HepG2 (cell line): ENCODE measurements at regions not wholly inside any gene's neighbourhood (a gene's known extent, or its start where the extent isn't known, plus 50 kb on each side); places are given as distances from the start of the nearest gene placed in this dataset.

Experiments used
- CBX5 ChIP-seq: sonication (generic); formaldehyde crosslinking; IDR thresholded peaks from 2 replicates; pipeline ENCODE4 v1.4.0; 2020; ENCODE audit warnings: missing genetic modification reagents, borderline replicate concordance
- EEA1 ChIP-seq: sonication (generic); formaldehyde crosslinking; IDR thresholded peaks from 2 replicates; pipeline ENCODE4 v1.5.1; 2020; ENCODE audit warnings: mild to moderate bottlenecking, missing genetic modification reagents, borderline replicate concordance
- FOXK1 ChIP-seq: sonication (generic); formaldehyde crosslinking; IDR thresholded peaks from 2 replicates; pipeline ENCODE4 v1.4.0; 2020; ENCODE audit warnings: low read depth, missing genetic modification reagents, borderline replicate concordance
- JUN ChIP-seq: sonication (generic); formaldehyde crosslinking; IDR thresholded peaks from 2 replicates; pipeline ENCODE4 v1.4.0; 2020; ENCODE audit warnings: mild to moderate bottlenecking, missing genetic modification reagents
- KAT7 ChIP-seq: IDR thresholded peaks from 2 replicates; pipeline ENCODE4 v1.6.1; 2018; ENCODE audit warnings: borderline replicate concordance, missing compliant biosample characterization
- KDM1A ChIP-seq: IDR thresholded peaks from 2 replicates; pipeline ENCODE4 v1.6.1; 2016; ENCODE audit warnings: missing compliant biosample characterization
- MAFG ChIP-seq: sonication (generic); formaldehyde crosslinking; IDR thresholded peaks from 2 replicates; pipeline ENCODE4 v1.5.1; 2020; ENCODE audit warnings: mild to moderate bottlenecking, missing genetic modification reagents
- PPARG ChIP-seq: conservative IDR thresholded peaks from 2 replicates; pipeline ENCODE4 v1.6.1; 2016; ENCODE audit warnings: missing biosample characterization, missing genetic modification reagents
- TOPORS ChIP-seq: sonication (generic); formaldehyde crosslinking; IDR thresholded peaks from 2 replicates; pipeline ENCODE4 v1.8.0; 2023; ENCODE audit warnings: mild to moderate bottlenecking, missing genetic modification reagents
- ZKSCAN5 ChIP-seq: sonication (generic); formaldehyde crosslinking; IDR thresholded peaks from 2 replicates; pipeline ENCODE4 v1.5.1; 2020; ENCODE audit warnings: mild to moderate bottlenecking, missing genetic modification reagents
- ZNF17 ChIP-seq: sonication (generic); formaldehyde crosslinking; IDR thresholded peaks from 2 replicates; pipeline ENCODE4 v1.5.0; 2020; ENCODE audit warnings: mild to moderate bottlenecking, missing genetic modification reagents
- ZNF276 ChIP-seq: sonication (generic); formaldehyde crosslinking; IDR thresholded peaks from 2 replicates; pipeline ENCODE4 v1.4.0; 2020; ENCODE audit warnings: mild to moderate bottlenecking, low read depth, missing genetic modification reagents
- ZNF296 ChIP-seq: sonication (generic); formaldehyde crosslinking; conservative IDR thresholded peaks from 2 replicates; pipeline ENCODE4 v1.5.0; 2020; ENCODE audit warnings: mild to moderate bottlenecking, missing genetic modification reagents
- ZNF3 ChIP-seq: IDR thresholded peaks from 2 replicates; pipeline ENCODE4 v1.7.0; 2017; ENCODE audit warnings: inconsistent platforms
- ZNF317 ChIP-seq: sonication (generic); formaldehyde crosslinking; IDR thresholded peaks from 2 replicates; pipeline ENCODE4 v1.5.0; 2020; ENCODE audit warnings: mild to moderate bottlenecking, missing genetic modification reagents
- ZNF350 ChIP-seq: sonication (generic); formaldehyde crosslinking; IDR thresholded peaks from 2 replicates; pipeline ENCODE4 v1.4.0; 2020; ENCODE audit warnings: mild to moderate bottlenecking, low read depth, missing genetic modification reagents, borderline replicate concordance
- ZNF605 ChIP-seq: sonication (generic); formaldehyde crosslinking; IDR thresholded peaks from 2 replicates; pipeline ENCODE4 v1.8.0; 2022; ENCODE audit warnings: mild to moderate bottlenecking, missing genetic modification reagents
- TF ChIP-seq, protein P1 (sequence below): IDR thresholded peaks from 2 replicates; pipeline ENCODE4 v1.6.1; 2016; ENCODE audit warnings: low read depth, missing genetic modification reagents, missing compliant biosample characterization
- TF ChIP-seq, protein P2 (sequence below): sonication (generic); formaldehyde crosslinking; IDR thresholded peaks from 2 replicates; pipeline ENCODE4 v1.9.0; 2021; ENCODE audit warnings: missing genetic modification reagents, borderline replicate concordance
- TF ChIP-seq, protein P3 (sequence below): sonication (generic); formaldehyde crosslinking; IDR thresholded peaks from 2 replicates; pipeline ENCODE4 v1.4.0; 2020; ENCODE audit warnings: missing genetic modification reagents

DNA sequence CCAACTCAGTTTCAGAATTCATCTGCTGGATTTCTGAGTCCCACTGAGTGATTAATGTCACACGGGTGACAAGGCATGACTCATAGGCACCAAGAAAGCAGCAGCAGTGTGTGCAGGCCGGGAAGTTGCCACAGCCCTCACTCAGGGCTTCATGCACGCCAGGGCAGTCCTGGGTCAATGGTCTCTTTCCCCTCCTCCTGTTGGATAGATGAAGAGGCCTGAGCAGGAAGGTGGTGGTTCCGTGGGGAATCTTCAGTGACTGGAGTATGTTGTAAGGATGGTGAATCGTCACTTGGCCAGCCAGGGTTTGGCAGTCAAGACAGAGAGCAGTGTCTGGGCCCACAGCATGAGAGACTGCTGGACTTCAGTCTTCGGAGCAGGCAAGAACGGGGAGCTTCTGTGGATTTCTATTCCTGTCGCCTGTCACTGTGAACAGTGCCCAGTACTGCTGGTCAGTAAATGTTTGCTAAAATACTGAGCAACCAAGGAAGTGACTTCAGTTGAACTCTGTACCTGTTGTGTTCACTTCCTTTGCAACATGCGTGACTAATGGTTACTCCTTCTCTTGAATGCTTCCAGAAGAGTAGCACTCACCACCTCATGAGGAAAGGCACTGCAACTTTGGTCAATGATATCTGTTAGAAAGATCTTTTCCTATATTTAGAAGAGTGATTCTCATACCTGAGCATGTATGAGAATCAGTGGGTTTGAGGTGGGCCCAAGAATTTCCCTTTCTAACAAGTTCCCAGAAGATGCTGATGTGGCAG is 62.0 kb upstream of the CD93 start (continued):
- TF ChIP-seq ZNF276 (CRISPR knock-in tag) (no peak), ZNF17 (CRISPR knock-in tag) (peak; percentile 94), ZNF317 (CRISPR knock-in tag) (peak; percentile 48), PPARG (peak; percentile 65; the same call in 1 of the 2 replicates), ZNF605 (peak; percentile 97), ZKSCAN5 (CRISPR knock-in tag) (peak; percentile 88), CBX5 (peak; percentile 95), ZNF3 (no peak), ZNF350 (CRISPR knock-in tag) (peak; percentile 27; the same call in 1 of the 2 replicates), KDM1A (peak; percentile 42; the same call in 1 of the 2 replicates), JUN (peak; percentile 78; the same call in 1 of the 2 replicates), KAT7 (CRISPR knock-in tag) (peak; percentile 46; the same call in 1 of the 2 replicates), MAFG (CRISPR knock-in tag) (no peak), FOXK1 (CRISPR knock-in tag) (peak; percentile 77; the same call in 1 of the 2 replicates), ZNF296 (CRISPR knock-in tag) (0 out of 2 replicates have a peak, but pooled peaks have one; percentile 56), TOPORS (CRISPR knock-in tag) (no peak), EEA1 (CRISPR knock-in tag) (no peak)
- TF ChIP-seq, protein P1, sequence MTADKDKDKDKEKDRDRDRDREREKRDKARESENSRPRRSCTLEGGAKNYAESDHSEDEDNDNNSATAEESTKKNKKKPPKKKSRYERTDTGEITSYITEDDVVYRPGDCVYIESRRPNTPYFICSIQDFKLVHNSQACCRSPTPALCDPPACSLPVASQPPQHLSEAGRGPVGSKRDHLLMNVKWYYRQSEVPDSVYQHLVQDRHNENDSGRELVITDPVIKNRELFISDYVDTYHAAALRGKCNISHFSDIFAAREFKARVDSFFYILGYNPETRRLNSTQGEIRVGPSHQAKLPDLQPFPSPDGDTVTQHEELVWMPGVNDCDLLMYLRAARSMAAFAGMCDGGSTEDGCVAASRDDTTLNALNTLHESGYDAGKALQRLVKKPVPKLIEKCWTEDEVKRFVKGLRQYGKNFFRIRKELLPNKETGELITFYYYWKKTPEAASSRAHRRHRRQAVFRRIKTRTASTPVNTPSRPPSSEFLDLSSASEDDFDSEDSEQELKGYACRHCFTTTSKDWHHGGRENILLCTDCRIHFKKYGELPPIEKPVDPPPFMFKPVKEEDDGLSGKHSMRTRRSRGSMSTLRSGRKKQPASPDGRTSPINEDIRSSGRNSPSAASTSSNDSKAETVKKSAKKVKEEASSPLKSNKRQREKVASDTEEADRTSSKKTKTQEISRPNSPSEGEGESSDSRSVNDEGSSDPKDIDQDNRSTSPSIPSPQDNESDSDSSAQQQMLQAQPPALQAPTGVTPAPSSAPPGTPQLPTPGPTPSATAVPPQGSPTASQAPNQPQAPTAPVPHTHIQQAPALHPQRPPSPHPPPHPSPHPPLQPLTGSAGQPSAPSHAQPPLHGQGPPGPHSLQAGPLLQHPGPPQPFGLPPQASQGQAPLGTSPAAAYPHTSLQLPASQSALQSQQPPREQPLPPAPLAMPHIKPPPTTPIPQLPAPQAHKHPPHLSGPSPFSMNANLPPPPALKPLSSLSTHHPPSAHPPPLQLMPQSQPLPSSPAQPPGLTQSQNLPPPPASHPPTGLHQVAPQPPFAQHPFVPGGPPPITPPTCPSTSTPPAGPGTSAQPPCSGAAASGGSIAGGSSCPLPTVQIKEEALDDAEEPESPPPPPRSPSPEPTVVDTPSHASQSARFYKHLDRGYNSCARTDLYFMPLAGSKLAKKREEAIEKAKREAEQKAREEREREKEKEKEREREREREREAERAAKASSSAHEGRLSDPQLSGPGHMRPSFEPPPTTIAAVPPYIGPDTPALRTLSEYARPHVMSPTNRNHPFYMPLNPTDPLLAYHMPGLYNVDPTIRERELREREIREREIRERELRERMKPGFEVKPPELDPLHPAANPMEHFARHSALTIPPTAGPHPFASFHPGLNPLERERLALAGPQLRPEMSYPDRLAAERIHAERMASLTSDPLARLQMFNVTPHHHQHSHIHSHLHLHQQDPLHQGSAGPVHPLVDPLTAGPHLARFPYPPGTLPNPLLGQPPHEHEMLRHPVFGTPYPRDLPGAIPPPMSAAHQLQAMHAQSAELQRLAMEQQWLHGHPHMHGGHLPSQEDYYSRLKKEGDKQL (CRISPR knock-in tag), result 0 out of 2 replicates have a peak, but pooled peaks have one; percentile 54
- TF ChIP-seq, protein P2, sequence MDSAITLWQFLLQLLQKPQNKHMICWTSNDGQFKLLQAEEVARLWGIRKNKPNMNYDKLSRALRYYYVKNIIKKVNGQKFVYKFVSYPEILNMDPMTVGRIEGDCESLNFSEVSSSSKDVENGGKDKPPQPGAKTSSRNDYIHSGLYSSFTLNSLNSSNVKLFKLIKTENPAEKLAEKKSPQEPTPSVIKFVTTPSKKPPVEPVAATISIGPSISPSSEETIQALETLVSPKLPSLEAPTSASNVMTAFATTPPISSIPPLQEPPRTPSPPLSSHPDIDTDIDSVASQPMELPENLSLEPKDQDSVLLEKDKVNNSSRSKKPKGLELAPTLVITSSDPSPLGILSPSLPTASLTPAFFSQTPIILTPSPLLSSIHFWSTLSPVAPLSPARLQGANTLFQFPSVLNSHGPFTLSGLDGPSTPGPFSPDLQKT (CRISPR knock-in tag), result no peak
- TF ChIP-seq, protein P3, sequence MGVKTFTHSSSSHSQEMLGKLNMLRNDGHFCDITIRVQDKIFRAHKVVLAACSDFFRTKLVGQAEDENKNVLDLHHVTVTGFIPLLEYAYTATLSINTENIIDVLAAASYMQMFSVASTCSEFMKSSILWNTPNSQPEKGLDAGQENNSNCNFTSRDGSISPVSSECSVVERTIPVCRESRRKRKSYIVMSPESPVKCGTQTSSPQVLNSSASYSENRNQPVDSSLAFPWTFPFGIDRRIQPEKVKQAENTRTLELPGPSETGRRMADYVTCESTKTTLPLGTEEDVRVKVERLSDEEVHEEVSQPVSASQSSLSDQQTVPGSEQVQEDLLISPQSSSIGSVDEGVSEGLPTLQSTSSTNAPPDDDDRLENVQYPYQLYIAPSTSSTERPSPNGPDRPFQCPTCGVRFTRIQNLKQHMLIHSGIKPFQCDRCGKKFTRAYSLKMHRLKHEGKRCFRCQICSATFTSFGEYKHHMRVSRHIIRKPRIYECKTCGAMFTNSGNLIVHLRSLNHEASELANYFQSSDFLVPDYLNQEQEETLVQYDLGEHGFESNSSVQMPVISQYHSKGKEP (CRISPR knock-in tag), result no peak
